PC-3 (cell line): ENCODE measurements at regions not wholly inside any gene's neighbourhood (a gene's known extent, or its start where the extent isn't known, plus 50 kb on each side); places are given as distances from the start of the nearest gene placed in this dataset.

Experiments
- ATAC-seq: fragments of 200-7000 bp; cut with Tn5 transposase; 2 replicates; pipeline ENCODE4 v1.9.1; 2020; ENCODE audit warnings: mild to moderate bottlenecking, moderate library complexity
- BruUV-seq: library from RNA; stranded (reverse); fragments of 400-500 nt; replicated peaks from 2 replicates; lab custom pipeline; 2021; lab: Mats Ljungman, UMichigan
- CTCF ChIA-PET: fragments of 300-600 bp; sonication (Branson Sonifier 250); formaldehyde crosslinking; loops from one replicate; lab custom pipeline; 2022; ENCODE audit warnings: antibody characterized with exemption; lab: Charles Lee
- POLR2A ChIA-PET: fragments of 300-600 bp; sonication (Branson Sonifier 250); formaldehyde crosslinking; loops from one replicate; lab custom pipeline; 2022; ENCODE audit warnings: antibody characterized with exemption; ENCODE audit not compliant: unreplicated experiment; lab: Charles Lee
- DNase-seq: peaks from one replicate; pipeline ENCODE4 v3.0.0-alpha.2; 2015
- H2AFZ ChIP-seq: fragments of 300-600 bp; sonication (generic); 2 replicates; pipeline ENCODE4 v1.6.0; 2016; ENCODE audit warnings: antibody characterized with exemption, low read length
- H3F3A ChIP-seq: fragments of 300-600 bp; sonication (generic); one replicate; pipeline ENCODE4 v1.6.0; 2017; ENCODE audit warnings: antibody characterized with exemption, low read length, control low read depth, mild to moderate bottlenecking; ENCODE audit not compliant: unreplicated experiment
- H3K27ac ChIP-seq: fragments of 300-600 bp; sonication (generic); 2 replicates; pipeline ENCODE4 v1.5.1; 2016; ENCODE audit warnings: mild to moderate bottlenecking, low read length
- H3K27me3 ChIP-seq: fragments of 300-600 bp; sonication (generic); 2 replicates; pipeline ENCODE4 v1.6.1; 2016; ENCODE audit warnings: low read length, mixed read lengths
- H3K36me3 ChIP-seq: fragments of 300-600 bp; sonication (generic); 2 replicates; pipeline ENCODE4 v1.6.1; 2016; ENCODE audit warnings: low read depth, mixed run types, low read length, mixed read lengths
- H3K4me1 ChIP-seq: fragments of 300-600 bp; sonication (generic); 2 replicates; pipeline ENCODE4 v1.5.1; 2016; ENCODE audit warnings: low read length; ENCODE audit not compliant: insufficient read depth
- H3K4me2 ChIP-seq: fragments of 300-600 bp; sonication (generic); 2 replicates; pipeline ENCODE4 v1.6.0; 2016; ENCODE audit warnings: low read length
- H3K4me3 ChIP-seq: fragments of 300-600 bp; sonication (generic); 2 replicates; pipeline ENCODE4 v1.5.1; 2016; ENCODE audit warnings: mild to moderate bottlenecking, low read length, mixed read lengths
- H3K79me2 ChIP-seq: fragments of 300-600 bp; sonication (generic); 2 replicates; pipeline ENCODE4 v1.6.1; 2017; ENCODE audit warnings: low read length, mixed read lengths
- H3K9ac ChIP-seq: fragments of 300-600 bp; sonication (generic); 2 replicates; pipeline ENCODE4 v1.6.0; 2016; ENCODE audit warnings: mild to moderate bottlenecking, low read length
- H3K9me2 ChIP-seq: fragments of 300-600 bp; sonication (generic); replicated peaks from 2 replicates; pipeline ENCODE4 v1.6.1; 2016; ENCODE audit warnings: mixed run types, low read length, mixed read lengths
- H3K9me3 ChIP-seq: fragments of 300-600 bp; sonication (generic); 2 replicates; pipeline ENCODE4 v1.6.1; 2016; ENCODE audit warnings: low read length, mixed read lengths
- H4K20me1 ChIP-seq: fragments of 300-600 bp; sonication (generic); 2 replicates; pipeline ENCODE4 v1.6.1; 2016; ENCODE audit warnings: low read length, mixed read lengths
- EZH2 ChIP-seq: fragments of 300-600 bp; sonication (generic); IDR thresholded peaks from one replicate; pipeline ENCODE4 v1.6.1; 2017; ENCODE audit warnings: antibody characterized with exemption, mild to moderate bottlenecking, low read length; ENCODE audit not compliant: unreplicated experiment
- EZH2phosphoT487 ChIP-seq: fragments of 300-600 bp; sonication (generic); IDR thresholded peaks from 2 replicates; pipeline ENCODE4 v1.6.1; 2018; ENCODE audit warnings: mild to moderate bottlenecking, antibody characterized with exemption, low read length, borderline replicate concordance
- intact Hi-C: fragments of 100-400 bp; cut with micrococcal nuclease; formaldehyde crosslinking; loops from 2 replicates; pipeline ENCODE4 v1.9.0; 2023
- TF ChIP-seq, protein P1 (sequence below): fragments of 300-600 bp; sonication (generic); conservative IDR thresholded peaks from 2 replicates; pipeline ENCODE4 v1.5.1; 2017; ENCODE audit warnings: antibody characterized with exemption, low read depth, mild to moderate bottlenecking, low read length

DNA sequence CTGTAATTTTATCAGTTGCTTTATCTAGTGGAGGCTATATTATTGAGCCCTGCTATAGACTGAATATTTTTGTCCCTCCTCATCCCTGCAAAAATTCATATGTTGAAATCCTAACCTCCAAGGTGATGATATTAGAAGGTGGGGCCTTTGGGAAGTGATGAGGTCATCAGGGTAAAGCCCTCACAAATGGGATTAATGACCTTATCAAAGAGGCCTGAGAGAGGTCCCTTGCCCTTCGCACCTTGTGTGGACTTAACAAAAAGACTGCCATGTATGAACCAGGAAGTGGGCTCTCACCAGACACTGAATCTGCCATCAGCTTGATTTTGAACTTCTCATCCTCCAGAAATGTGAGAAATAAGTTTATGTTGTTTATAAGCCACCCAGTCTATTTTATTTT is 381.4 kb upstream of the ONECUT1 start:
- H4K20me1 ChIP-seq, result no peaks in the 10 kb centered on the region
- H3K27ac ChIP-seq, result no peak overlapping the region
- no peaks in the 10 kb centered on the region for H3K9me3 ChIP-seq
- intact Hi-C loops, result no loop called here
- CTCF ChIA-PET, result no interaction called here
- H3K27me3 ChIP-seq, result no peaks in the 10 kb centered on the region
- H3K4me3 ChIP-seq, result no peak overlapping the region
- TF ChIP-seq EZH2 (no peak), EZH2phosphoT487 (no peak)
- TF ChIP-seq, protein P1, sequence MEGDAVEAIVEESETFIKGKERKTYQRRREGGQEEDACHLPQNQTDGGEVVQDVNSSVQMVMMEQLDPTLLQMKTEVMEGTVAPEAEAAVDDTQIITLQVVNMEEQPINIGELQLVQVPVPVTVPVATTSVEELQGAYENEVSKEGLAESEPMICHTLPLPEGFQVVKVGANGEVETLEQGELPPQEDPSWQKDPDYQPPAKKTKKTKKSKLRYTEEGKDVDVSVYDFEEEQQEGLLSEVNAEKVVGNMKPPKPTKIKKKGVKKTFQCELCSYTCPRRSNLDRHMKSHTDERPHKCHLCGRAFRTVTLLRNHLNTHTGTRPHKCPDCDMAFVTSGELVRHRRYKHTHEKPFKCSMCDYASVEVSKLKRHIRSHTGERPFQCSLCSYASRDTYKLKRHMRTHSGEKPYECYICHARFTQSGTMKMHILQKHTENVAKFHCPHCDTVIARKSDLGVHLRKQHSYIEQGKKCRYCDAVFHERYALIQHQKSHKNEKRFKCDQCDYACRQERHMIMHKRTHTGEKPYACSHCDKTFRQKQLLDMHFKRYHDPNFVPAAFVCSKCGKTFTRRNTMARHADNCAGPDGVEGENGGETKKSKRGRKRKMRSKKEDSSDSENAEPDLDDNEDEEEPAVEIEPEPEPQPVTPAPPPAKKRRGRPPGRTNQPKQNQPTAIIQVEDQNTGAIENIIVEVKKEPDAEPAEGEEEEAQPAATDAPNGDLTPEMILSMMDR, result no peak
- no peaks in the 10 kb centered on the region for H3K4me1 ChIP-seq
- no peaks in the 10 kb centered on the region for H3K36me3 ChIP-seq
- no peaks in the 10 kb centered on the region for H3K9me2 ChIP-seq
- H3K79me2 ChIP-seq, result no peaks in the 10 kb centered on the region
- no peak for ATAC-seq
- no peak for DNase-seq
- H3K9ac ChIP-seq, result no peak overlapping the region
- no TSS peak for BruUV-seq
- POLR2A ChIA-PET, result no interaction called here
- no peaks in the 10 kb centered on the region for H3F3A ChIP-seq
- no peak overlapping the region for H3K4me2 ChIP-seq
- H2AFZ ChIP-seq, result no peak overlapping the region

DNA sequence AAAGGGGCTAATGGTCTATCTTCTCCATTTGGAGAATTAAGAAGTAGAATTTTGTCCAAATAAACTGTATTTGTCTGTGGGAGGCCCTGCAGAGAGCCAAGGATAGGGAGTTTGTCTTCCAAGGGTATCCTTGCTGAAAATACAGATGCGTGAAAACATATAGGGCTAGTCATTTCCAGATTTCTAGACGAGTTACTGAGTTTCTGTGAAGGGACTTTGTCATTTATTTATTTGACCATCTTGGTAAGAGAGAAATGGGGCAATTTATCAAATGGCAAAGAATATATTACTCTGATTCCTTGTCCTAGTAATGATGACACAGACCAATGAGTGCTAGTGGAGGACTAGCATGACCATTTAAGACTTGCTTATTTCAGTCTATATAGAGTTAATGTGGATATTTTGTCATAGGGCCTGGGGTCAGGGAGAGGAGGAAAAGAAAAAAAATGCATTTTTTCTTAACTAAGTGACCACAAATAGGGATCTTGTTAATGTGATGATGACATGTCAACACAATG is 376.6 kb upstream of the ONECUT1 start:
- Histone ChIP-seq H3K9ac (no peak overlapping the region), H3K4me3 (no peak overlapping the region), H2AFZ (no peak overlapping the region), H3K79me2 (no peaks in the 10 kb centered on the region), H3K4me1 (no peaks in the 10 kb centered on the region), H3K36me3 (no peaks in the 10 kb centered on the region), H3K27ac (no peak overlapping the region), H3K9me2 (no peaks in the 10 kb centered on the region), H3K4me2 (no peak overlapping the region), H3K27me3 (no peaks in the 10 kb centered on the region), H3F3A (no peaks in the 10 kb centered on the region), H3K9me3 (no peaks in the 10 kb centered on the region), H4K20me1 (no peaks in the 10 kb centered on the region)
- DNase-seq, result no peak
- no TSS peak for BruUV-seq
- intact Hi-C loops, result no loop called here
- POLR2A ChIA-PET, result no interaction called here
- no peak for ATAC-seq
- CTCF ChIA-PET, result no interaction called here
- TF ChIP-seq EZH2 (no peak), EZH2phosphoT487 (no peak)
- TF ChIP-seq, protein P1, result no peak

DNA sequence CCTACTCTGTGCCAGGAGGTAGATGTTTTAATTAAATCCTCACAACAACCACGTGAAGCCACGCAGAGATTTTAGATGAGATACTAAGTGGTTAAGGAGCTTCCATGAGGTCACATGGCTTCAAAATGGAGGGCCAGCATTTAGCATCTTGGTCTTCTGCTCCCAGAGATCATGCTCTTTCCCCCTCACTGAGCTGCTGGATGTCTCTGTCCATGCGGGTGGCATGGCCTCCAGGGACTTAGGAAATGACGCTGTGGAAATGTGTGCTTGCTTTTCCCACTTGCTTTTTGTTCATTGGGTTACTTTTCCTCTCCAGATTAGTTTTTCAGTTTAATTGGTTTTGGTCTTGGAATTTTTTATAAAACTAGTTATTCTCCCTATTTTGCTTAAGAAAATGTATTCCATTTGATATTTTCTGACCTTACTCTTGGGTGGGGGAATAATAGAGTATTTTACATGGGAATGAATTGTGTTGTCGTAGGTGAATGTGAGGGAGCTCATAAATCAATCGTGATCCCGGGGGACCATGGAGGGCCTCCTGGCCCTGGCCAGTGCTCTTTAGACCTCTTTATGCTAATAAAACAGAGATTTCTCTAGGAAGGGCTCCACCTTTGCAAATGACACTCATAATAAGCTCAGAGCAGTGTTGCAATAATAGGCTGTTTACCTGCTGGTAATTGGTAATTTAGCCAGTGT is 376.0 kb upstream of the ONECUT1 start:
- no peaks in the 10 kb centered on the region for H3K4me1 ChIP-seq
- no peak overlapping the region for H3K4me3 ChIP-seq
- DNase-seq (no peak), ATAC-seq (no peak)
- no peaks in the 10 kb centered on the region for H3K36me3 ChIP-seq
- ChIA-PET POLR2A (no interaction called here), CTCF (no interaction called here)
- TF ChIP-seq, protein P1, result no peak
- TF ChIP-seq EZH2phosphoT487 (no peak), EZH2 (no peak)
- no peaks in the 10 kb centered on the region for H3K79me2 ChIP-seq
- H4K20me1 ChIP-seq, result no peaks in the 10 kb centered on the region
- BruUV-seq, result no TSS peak
- no peak overlapping the region for H3K27ac ChIP-seq
- H3F3A ChIP-seq, result no peaks in the 10 kb centered on the region
- H2AFZ ChIP-seq, result no peak overlapping the region
- no peak overlapping the region for H3K9ac ChIP-seq
- H3K27me3 ChIP-seq, result no peaks in the 10 kb centered on the region
- intact Hi-C loops, result no loop called here
- no peaks in the 10 kb centered on the region for H3K9me2 ChIP-seq
- H3K4me2 ChIP-seq, result no peak overlapping the region
- H3K9me3 ChIP-seq, result no peaks in the 10 kb centered on the region
